ENCODE measurements at regions not wholly inside any gene's neighbourhood (a gene's known extent, or its start where the extent isn't known, plus 50 kb on each side); places are given as distances from the start of the nearest gene placed in this dataset.

- TF ChIP-seq ZNF232 (CRISPR knock-in tag; IDR thresholded peaks at IDR 0.05; ENCODE audit: borderline replicate concordance) (no peak), ZBTB4 (CRISPR knock-in tag; IDR thresholded peaks at IDR 0.05; ENCODE audit: borderline replicate concordance) (no peak), BRCA1 (CRISPR knock-in tag; IDR thresholded peaks at IDR 0.05) (no peak), TAF1 (CRISPR knock-in tag; IDR thresholded peaks at IDR 0.05) (no peak), CAMTA2 (CRISPR knock-in tag; IDR thresholded peaks at IDR 0.05; ENCODE audit: borderline replicate concordance) (no peak), GZF1 (CRISPR knock-in tag; IDR thresholded peaks at IDR 0.05) (no peak), HIVEP1 (CRISPR knock-in tag; IDR thresholded peaks at IDR 0.05) (no peak), MAZ (IDR thresholded peaks at IDR 0.05; ENCODE audit: borderline replicate concordance, low read depth, low read length) (no peak), MAZ (CRISPR knock-in tag; IDR thresholded peaks at IDR 0.05; ENCODE audit: low read depth) (no peak), SMARCC2 (IDR thresholded peaks at IDR 0.05) (no peak)
These were observed 487.2 kb upstream of the REG3G start for GRCh38 chr2:78538322-78538721.

Data from HepG2 (cell line).